Left lung (tissue), 4 donors: ENCODE measurements at regions not wholly inside any gene's neighbourhood (a gene's known extent, or its start where the extent isn't known, plus 50 kb on each side); places are given as distances from the start of the nearest gene placed in this dataset.
A peak's percentile ranks its signal among the peaks of the same experiment; 100 is the strongest.

ENCODE experiments used
- ATAC-seq: fragments of 200-7000 bp; cut with Tn5 transposase; one replicate; pipeline ENCODE4 v1.9.1; 2020; ENCODE audit warnings: moderate library complexity
- DNase-seq, 4 donors: peaks; one replicate each; pipeline ENCODE4 v3.0.0-alpha.2; 2013 to 2020
- H3K27ac ChIP-seq, 2 donors: fragments of 200-600 bp; sonication (generic) in 1 of 2; one replicate each; pipeline versions ENCODE4 v1.5.0 to v1.8.0; 2020 to 2021
- H3K27me3 ChIP-seq, 2 donors: fragments of 200-600 bp; sonication (generic) in 1 of 2; one replicate each; pipeline versions ENCODE4 v1.5.0 to v1.8.0; 2020 to 2021
- H3K36me3 ChIP-seq, 2 donors: fragments of 200-600 bp; sonication (generic) in 1 of 2; one replicate each; pipeline versions ENCODE4 v1.5.0 to v1.8.0; 2020 to 2021
- H3K4me1 ChIP-seq, 2 donors: fragments of 200-600 bp; one replicate each; pipeline ENCODE4 v1.8.0; 2021
- H3K4me3 ChIP-seq, 2 donors: fragments of 200-600 bp; sonication (generic) in 1 of 2; one replicate each; pipeline versions ENCODE4 v1.5.0 to v1.8.0; 2020 to 2021; ENCODE audit warnings: mild to moderate bottlenecking in 1 of 2
- H3K9me3 ChIP-seq, 2 donors: fragments of 200-600 bp; sonication (generic) in 1 of 2; one replicate each; pipeline versions ENCODE4 v1.5.0 to v1.8.0; 2020 to 2021
- intact Hi-C, 2 donors: fragments of 100-400 bp; cut with DNase I; formaldehyde crosslinking; loops; one replicate each; pipeline versions ENCODE4 v1.11.2 to v1.14.2; 2022
- TF ChIP-seq, protein P1 (sequence below), 2 donors: fragments of 200-600 bp; sonication (generic) in 1 of 2; IDR thresholded peaks; one replicate each; pipeline versions ENCODE4 v1.5.0 to v1.8.0; 2021; ENCODE audit warnings: antibody characterized with exemption in 2 of 2
- donor health status: DM: no; HTN: yes; CAD: no.
- donor health status: DM: no; HTN: no; CAD: no.

DNA sequence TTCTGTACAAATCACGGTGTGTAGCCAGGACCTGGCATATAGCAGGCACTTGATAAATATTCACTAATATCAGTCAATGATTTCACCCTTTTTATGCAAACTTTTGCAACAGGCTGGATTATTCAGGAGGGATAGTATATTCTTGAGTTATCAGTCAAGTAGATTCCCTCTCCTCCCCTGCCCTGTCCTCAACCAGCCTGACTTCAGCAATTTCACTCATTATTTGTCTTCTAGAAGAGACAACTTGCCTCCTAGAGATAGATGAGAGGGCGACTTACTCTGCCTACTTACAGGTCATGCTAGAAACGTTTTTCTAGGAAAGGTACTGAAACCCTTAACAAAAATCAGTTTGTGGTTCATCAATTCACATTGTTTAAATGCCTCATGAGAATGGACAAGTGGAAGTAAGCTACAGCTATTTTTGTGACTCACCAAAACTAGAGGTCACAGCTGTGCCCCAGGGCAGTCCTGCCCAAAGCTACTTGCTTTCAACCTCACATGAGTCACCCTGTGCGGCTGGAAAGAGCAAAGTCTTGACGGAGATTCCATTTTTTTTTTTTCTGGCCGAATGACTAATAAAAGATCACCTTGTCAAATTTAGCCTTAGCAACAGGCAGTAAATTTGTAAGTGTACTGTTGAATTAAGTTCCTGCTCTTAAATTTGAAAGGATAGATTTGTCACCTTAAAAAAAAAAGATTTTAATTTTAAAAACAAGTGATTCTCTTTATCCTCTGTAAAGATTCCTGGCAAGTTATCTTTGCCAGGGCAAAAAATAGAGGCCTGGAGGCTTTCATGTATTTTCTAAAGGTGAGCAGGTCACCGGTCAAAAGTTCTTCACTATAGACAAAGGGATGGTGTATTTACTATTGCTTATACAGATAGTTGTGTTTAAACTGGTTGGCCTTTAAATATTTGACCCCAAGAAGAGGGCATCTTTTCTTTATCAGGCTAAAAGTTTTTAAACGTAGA, 109.0 kb upstream of the SLC35G4 start:
- peak; percentile 90 for ATAC-seq
- intact Hi-C loops = no loop called here

DNA sequence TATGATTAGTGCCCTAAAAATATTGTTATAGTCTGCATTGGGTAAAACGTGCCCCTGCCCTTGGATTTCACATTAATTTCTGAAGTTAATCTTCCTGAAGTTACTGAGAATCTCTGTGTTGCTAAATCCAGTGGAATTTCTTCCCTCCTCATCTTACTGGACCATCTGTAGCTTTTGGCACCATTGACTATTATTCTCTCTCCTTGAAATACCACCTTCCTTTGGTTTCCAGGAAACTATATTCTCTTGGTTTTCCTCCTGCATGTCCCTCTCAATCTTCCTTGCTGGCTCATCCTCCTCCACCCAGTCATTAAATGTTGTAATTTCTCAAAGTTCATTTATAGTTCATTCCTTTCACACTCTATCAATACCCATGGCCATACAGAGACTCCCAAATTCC, 110.6 kb upstream of the SLC35G4 start:
- no peak overlapping the region for H3K4me3 ChIP-seq
- TF ChIP-seq, protein P1, sequence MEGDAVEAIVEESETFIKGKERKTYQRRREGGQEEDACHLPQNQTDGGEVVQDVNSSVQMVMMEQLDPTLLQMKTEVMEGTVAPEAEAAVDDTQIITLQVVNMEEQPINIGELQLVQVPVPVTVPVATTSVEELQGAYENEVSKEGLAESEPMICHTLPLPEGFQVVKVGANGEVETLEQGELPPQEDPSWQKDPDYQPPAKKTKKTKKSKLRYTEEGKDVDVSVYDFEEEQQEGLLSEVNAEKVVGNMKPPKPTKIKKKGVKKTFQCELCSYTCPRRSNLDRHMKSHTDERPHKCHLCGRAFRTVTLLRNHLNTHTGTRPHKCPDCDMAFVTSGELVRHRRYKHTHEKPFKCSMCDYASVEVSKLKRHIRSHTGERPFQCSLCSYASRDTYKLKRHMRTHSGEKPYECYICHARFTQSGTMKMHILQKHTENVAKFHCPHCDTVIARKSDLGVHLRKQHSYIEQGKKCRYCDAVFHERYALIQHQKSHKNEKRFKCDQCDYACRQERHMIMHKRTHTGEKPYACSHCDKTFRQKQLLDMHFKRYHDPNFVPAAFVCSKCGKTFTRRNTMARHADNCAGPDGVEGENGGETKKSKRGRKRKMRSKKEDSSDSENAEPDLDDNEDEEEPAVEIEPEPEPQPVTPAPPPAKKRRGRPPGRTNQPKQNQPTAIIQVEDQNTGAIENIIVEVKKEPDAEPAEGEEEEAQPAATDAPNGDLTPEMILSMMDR (IDR thresholded peaks at IDR 0.05) = no peak
- H3K27ac ChIP-seq = no peak overlapping the region
- DNase-seq (no peak), ATAC-seq (no peak)
- no peaks in the 10 kb centered on the region for H3K27me3 ChIP-seq
- no peaks in the 10 kb centered on the region for H3K9me3 ChIP-seq
- H3K4me1 ChIP-seq = no peaks in the 10 kb centered on the region
- intact Hi-C loops = no loop called here
- H3K36me3 ChIP-seq = no peaks in the 10 kb centered on the region

More for the DNA sequence above, 109.0 kb upstream of the SLC35G4 start:
- H3K27ac ChIP-seq = no peak overlapping the region
- H3K4me3 ChIP-seq = no peak overlapping the region
- no peaks in the 10 kb centered on the region for H3K9me3 ChIP-seq
- peak in 1 of 4 donors; percentile 55 for DNase-seq
- H3K4me1 ChIP-seq = no peaks in the 10 kb centered on the region
- H3K27me3 ChIP-seq = no peaks in the 10 kb centered on the region
- TF ChIP-seq, protein P1 (IDR thresholded peaks at IDR 0.05) = no peak
- H3K36me3 ChIP-seq = no peaks in the 10 kb centered on the region

- H3K27me3 ChIP-seq = no peaks in the 10 kb centered on the region
- H3K4me3 ChIP-seq = no peak overlapping the region
- H3K9me3 ChIP-seq = no peaks in the 10 kb centered on the region
- no peak for DNase-seq
- no peaks in the 10 kb centered on the region for H3K36me3 ChIP-seq
- TF ChIP-seq, protein P1 (IDR thresholded peaks at IDR 0.05) = no peak
- no peak for ATAC-seq
- intact Hi-C loops = no loop called here
- no peaks in the 10 kb centered on the region for H3K4me1 ChIP-seq
- no peak overlapping the region for H3K27ac ChIP-seq
These were observed 111.8 kb upstream of the SLC35G4 start for GRCh38 chr18:11497585-11497984.

- H3K36me3 ChIP-seq = no peaks in the 10 kb centered on the region
- H3K27ac ChIP-seq = no peak overlapping the region
- DNase-seq = no peak
- H3K27me3 ChIP-seq = no peaks in the 10 kb centered on the region
- no peak for ATAC-seq
- TF ChIP-seq, protein P1 (IDR thresholded peaks at IDR 0.05) = no peak
- no peak overlapping the region for H3K4me3 ChIP-seq
- H3K4me1 ChIP-seq = no peaks in the 10 kb centered on the region
- H3K9me3 ChIP-seq = no peaks in the 10 kb centered on the region
- intact Hi-C loops = no loop called here
These were observed 112.7 kb upstream of the SLC35G4 start for GRCh38 chr18:11496526-11497172.

- no peak overlapping the region for H3K4me3 ChIP-seq
- H3K27me3 ChIP-seq = no peaks in the 10 kb centered on the region
- intact Hi-C loops = no loop called here
- H3K27ac ChIP-seq = no peak overlapping the region
- ATAC-seq (no peak), DNase-seq (no peak)
- no peaks in the 10 kb centered on the region for H3K9me3 ChIP-seq
- H3K4me1 ChIP-seq = no peaks in the 10 kb centered on the region
- H3K36me3 ChIP-seq = no peaks in the 10 kb centered on the region
- TF ChIP-seq, protein P1 (IDR thresholded peaks at IDR 0.05) = no peak
These were observed 114.0 kb upstream of the SLC35G4 start for GRCh38 chr18:11495441-11495840.
